Tibial artery (tissue), 4 donors: ENCODE measurements at regions not wholly inside any gene's neighbourhood (a gene's known extent, or its start where the extent isn't known, plus 50 kb on each side); places are given as distances from the start of the nearest gene placed in this dataset.

Source experiments
- DNase-seq, 2 donors: peaks; one replicate each; pipeline ENCODE4 v3.0.0-alpha.2; 2019
- H3K27ac ChIP-seq, 2 donors: fragments of 200-600 bp; sonication (generic) in 1 of 2; 1 replicate in 1 of 2; 2 replicates in 1 of 2; pipeline ENCODE4 v1.5.1; 2018 to 2019; ENCODE audit warnings: mild to moderate bottlenecking in 1 of 2
- H3K27me3 ChIP-seq, 2 donors: fragments of 200-600 bp; sonication (generic) in 1 of 2; one replicate each; pipeline versions ENCODE4 v1.5.1 to v1.6.0; 2016 to 2019
- H3K36me3 ChIP-seq, 3 donors: fragments of 200-600 bp; sonication (generic) in 2 of 3; one replicate each; pipeline ENCODE4 v1.5.1; 2016 to 2019; ENCODE audit warnings: mild to moderate bottlenecking in 2 of 3
- H3K4me1 ChIP-seq, 4 donors: fragments of 200-600 bp; sonication (generic) in 2 of 4; 1 replicate in 3 of 4; 2 replicates in 1 of 4; pipeline ENCODE4 v1.5.1; 2016 to 2019
- H3K4me3 ChIP-seq, 2 donors: fragments of 200-600 bp; sonication (generic) in 1 of 2; 1 replicate in 1 of 2; 2 replicates in 1 of 2; pipeline ENCODE4 v1.5.1; 2018 to 2019; ENCODE audit warnings: mild to moderate bottlenecking in 2 of 2
- H3K9me3 ChIP-seq, 3 donors: fragments of 200-600 bp; sonication (generic) in 1 of 3; one replicate each; pipeline ENCODE4 v1.5.1; 2016 to 2019
- CTCF ChIP-seq, 2 experiments: fragments of 200-600 bp in 1 of 2; fragments of 450-650 bp in 1 of 2; IDR thresholded peaks; one replicate each; pipeline ENCODE4 v1.5.1; 2017 to 2019; ENCODE audit warnings: antibody characterized with exemption in 2 of 2, mild to moderate bottlenecking in 1 of 2, moderate library complexity in 1 of 2
- intact Hi-C: fragments of 100-400 bp; cut with DNase I; formaldehyde crosslinking; loops from one replicate; pipeline ENCODE4 v1.15.0; 2023; ENCODE audit warnings: low total_unique reads

DNA sequence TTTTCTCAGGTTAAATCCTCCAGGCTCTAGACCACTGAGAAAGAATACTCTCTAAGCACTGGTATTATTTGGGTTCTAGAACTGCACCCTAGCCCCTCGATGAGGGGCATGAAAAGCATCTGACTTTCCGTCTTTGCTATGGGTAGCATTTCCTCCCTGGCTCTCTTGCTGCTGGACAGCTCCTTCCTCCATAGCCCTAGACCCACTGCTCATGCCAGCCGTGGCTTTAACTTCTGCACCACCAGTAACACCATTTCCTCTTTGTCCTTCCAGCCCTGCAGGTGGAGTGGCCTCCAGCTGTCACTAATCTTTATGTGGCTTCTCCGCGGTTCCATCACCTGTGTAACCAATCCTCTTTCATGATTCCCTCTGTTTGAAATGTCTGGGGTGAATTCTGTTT is 194.9 kb downstream of the SCP2D1 start:
- Histone ChIP-seq H3K36me3 (no peaks in the 10 kb centered on the region), H3K4me1 (peaks cover 0 to 15% (median 4%) of the 10 kb centered on the region in 4 donors), H3K27me3 (no peaks in the 10 kb centered on the region), H3K4me3 (no peak overlapping the region), H3K9me3 (no peaks in the 10 kb centered on the region), H3K27ac (no peak overlapping the region)
- DNase-seq: no peak
- no peak for TF ChIP-seq CTCF (IDR thresholded peaks at IDR 0.05)
- intact Hi-C loops: no loop called here

DNA sequence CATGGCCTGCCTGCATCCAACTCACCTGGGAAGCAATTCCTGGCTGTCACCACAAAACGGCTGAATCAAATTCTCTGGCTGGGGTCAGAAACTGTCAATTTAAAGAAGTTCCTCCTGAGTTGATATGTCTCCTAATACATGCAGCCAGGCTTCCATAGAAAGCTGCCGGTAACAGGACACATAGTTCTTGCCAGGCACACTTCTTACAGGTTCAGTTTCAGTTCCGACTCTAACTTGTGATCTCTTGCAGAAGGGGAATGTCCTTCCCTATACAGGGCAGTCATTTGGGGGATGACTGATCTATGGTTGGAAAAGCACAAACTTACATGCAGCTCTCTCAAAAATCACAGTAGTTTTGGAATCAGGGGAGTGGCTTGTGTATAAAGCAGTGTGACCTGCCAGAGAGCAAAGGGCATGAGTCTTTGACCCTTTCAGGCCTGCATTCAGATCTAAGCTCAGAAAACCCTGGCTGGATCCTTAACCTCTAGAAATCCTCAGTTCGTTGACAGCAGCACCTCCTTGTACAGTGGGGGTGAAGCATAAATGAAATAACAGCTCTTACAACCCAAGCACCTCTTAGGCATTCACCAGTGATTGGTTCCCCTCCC is 195.6 kb downstream of the SCP2D1 start:
- Histone ChIP-seq H3K27me3 (no peaks in the 10 kb centered on the region), H3K9me3 (no peaks in the 10 kb centered on the region), H3K4me1 (peaks cover 0 to 15% (median 4%) of the 10 kb centered on the region in 4 donors), H3K27ac (no peak overlapping the region), H3K4me3 (no peak overlapping the region), H3K36me3 (no peaks in the 10 kb centered on the region)
- no peak for TF ChIP-seq CTCF (IDR thresholded peaks at IDR 0.05)
- no peak for DNase-seq
- intact Hi-C loops: no loop called here

- Histone ChIP-seq H3K4me3 (no peak overlapping the region), H3K4me1 (peaks cover 0 to 15% (median 4%) of the 10 kb centered on the region in 4 donors), H3K9me3 (no peaks in the 10 kb centered on the region), H3K27me3 (no peaks in the 10 kb centered on the region), H3K36me3 (no peaks in the 10 kb centered on the region), H3K27ac (peak overlapping the region in 1 of 2 donors; percentile 3)
- DNase-seq: no peak
- TF ChIP-seq CTCF (IDR thresholded peaks at IDR 0.05): no peak
- intact Hi-C loops: no loop called here
Measured at GRCh38 chr20:19012676-19013075, 199.1 kb downstream of the SCP2D1 start.

GRCh38 chr20:19013907-19014306 is 198.5 kb upstream of the SLC24A3 start:
- Histone ChIP-seq H3K4me3 (no peak overlapping the region), H3K36me3 (no peaks in the 10 kb centered on the region), H3K27ac (no peak overlapping the region), H3K4me1 (peaks cover 0 to 15% (median 4%) of the 10 kb centered on the region in 4 donors), H3K27me3 (no peaks in the 10 kb centered on the region), H3K9me3 (no peaks in the 10 kb centered on the region)
- intact Hi-C loops: no loop called here
- no peak for DNase-seq
- TF ChIP-seq CTCF (IDR thresholded peaks at IDR 0.05): no peak

- Histone ChIP-seq H3K9me3 (no peaks in the 10 kb centered on the region), H3K4me1 (peaks cover 0 to 15% (median 4%) of the 10 kb centered on the region in 4 donors), H3K27ac (no peak overlapping the region), H3K27me3 (no peaks in the 10 kb centered on the region), H3K4me3 (no peak overlapping the region), H3K36me3 (no peaks in the 10 kb centered on the region)
- intact Hi-C loops: loop anchor here (5.0 kb wide), 1 partner anchor 1262 kb away; no protein-coding TSS in a partner anchor
- no peak for TF ChIP-seq CTCF (IDR thresholded peaks at IDR 0.05)
- DNase-seq: no peak
Measured at GRCh38 chr20:19015351-19016139, 196.9 kb upstream of the SLC24A3 start.
